ENCODE measurements at regions not wholly inside any gene's neighbourhood (a gene's known extent, or its start where the extent isn't known, plus 50 kb on each side); places are given as distances from the start of the nearest gene placed in this dataset.

GRCh38 chr11:13891911-13892310 lies 70.6 kb upstream of the SPON1 start:
- no peak for TF ChIP-seq CTCF (conservative IDR thresholded peaks at IDR 0.05; ENCODE audit: low read length)
- TF ChIP-seq EZH2phosphoT487 (IDR thresholded peaks at IDR 0.05; ENCODE audit: borderline replicate concordance, low read depth, low read length) = no peak
